ENCODE measurements at regions not wholly inside any gene's neighbourhood (a gene's known extent, or its start where the extent isn't known, plus 50 kb on each side); places are given as distances from the start of the nearest gene placed in this dataset.
"Not testable (repeated sequence)": the region's sequence is repeated elsewhere in the genome, so short reads cannot be mapped to it uniquely, and the experiment has no call there.

DNA sequence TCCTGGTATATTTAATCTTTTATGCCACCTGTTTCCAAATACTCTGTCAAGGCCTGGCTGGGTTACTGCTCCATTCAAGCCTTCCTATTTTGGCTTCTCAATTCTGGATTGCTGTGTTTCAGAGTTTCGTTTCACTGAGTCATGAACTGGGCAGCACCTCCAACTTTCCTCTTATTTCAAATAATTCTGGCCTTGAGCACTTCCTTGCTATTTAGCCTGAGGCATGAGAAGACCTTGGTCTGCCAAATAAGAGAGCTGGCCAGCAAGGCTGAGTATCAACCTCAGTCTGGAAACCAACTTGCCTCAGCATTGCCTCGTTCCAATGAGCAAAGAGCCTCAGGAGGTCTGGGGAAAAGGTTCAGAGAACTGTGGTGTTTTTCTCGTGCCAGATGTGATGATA is 66.6 kb downstream of the TNFAIP3 start:
- DNase-seq, result no peak

DNA sequence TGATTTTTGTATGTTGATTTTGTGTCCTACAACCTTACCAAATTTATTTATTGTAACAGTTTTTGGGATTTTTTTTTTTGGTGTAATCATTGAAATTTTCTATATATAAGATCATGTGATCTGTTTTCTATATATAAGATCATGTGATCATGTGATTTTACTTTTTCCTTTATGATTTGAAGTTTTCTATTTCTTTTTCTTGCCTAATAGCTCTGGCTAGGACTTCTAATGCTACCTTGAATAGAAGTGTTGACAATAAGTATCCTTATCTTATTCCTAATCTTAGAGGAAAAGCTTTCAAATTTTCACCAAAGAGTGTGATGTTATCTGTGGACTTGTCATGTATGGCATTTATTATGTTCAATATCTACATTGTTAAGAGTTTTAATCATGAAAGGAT is 69.7 kb downstream of the TNFAIP3 start:
- no peak for DNase-seq

DNA sequence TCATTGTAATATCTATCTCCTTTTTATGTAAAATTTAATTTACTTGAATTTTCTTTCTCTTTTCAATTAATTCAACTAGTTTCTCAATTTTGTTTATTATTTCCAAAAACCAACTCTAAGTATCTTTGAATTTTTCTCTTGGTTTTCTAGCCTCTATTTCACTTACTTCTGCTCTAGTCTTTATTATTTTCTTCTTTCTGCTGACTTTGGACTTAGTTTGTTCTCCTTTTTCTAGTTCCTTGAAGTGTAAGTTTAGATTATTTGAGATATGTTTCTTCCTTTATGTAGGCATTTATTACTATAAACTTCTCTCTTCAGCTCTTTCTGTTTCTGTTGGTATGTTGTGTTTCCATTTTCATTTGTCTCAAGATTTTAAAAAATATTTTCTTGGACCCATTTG is 70.8 kb downstream of the TNFAIP3 start:
- DNase-seq, result no peak

DNA sequence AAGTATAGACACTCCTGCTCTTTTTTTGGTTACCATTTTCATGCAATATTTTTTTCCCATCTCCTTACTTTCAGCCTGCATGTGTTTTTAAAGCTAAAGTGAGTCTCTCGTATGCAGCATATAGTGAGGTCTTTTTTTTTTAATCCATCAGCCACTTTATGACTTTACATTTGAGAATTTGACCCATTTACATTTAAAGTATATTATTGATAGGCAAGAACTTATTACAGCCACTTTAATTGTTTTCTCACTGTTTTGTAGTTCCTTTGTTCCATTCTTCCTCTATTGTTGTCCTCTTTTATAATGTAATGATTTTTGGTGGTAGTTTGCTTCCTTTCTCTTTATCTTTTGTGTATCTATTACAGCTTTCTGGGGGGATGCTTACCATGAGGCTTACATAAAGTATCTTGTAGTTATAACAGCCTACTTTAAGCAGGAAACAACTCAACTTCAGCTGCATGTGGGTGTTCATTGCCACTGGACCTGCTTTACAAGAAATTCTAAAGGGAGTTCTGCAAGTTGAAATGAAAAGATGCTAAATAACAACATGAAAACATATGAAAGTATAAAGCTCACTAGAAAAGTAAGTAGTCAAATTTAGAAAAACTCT is 71.8 kb downstream of the TNFAIP3 start:
- no peak for DNase-seq

DNA sequence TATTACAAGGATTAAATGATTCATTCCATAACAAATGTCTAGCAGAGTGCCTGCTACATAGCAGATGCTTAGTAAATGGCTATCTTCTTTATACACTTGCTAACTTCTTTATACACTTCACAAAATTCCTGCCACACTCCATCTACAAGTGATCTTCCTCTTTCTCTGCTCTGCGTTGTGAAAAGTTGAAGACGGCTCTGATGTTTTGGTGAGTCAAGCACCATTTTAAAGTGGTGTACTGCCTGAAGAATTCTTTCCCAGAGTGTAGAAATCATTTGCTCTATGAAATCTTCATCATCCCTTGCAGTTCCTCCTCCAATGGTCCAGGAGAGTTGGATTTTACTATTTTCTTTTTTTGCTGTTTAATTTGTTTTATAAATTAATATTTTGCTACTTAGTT is 74.9 kb downstream of the TNFAIP3 start:
- no peak for DNase-seq

DNA sequence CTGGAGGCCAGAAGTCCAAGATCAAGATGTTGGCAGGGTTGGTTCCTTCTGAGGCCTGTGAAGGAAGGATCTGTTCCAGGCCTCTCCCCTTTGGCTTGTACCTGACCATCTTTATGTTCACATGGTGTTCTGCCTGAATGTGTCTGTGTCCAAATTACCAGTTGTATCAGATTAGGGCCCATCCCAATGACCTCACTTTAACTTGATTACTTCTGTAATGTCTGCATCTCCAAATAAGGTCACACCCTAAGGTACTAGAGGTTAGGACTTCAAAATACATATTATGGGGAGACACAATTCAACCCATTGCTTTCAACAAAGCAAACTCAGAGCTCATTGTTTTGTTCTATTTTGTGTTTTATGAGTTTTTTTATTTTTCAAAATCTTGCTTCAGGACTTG is 75.7 kb downstream of the TNFAIP3 start:
- no peak for DNase-seq

DNA sequence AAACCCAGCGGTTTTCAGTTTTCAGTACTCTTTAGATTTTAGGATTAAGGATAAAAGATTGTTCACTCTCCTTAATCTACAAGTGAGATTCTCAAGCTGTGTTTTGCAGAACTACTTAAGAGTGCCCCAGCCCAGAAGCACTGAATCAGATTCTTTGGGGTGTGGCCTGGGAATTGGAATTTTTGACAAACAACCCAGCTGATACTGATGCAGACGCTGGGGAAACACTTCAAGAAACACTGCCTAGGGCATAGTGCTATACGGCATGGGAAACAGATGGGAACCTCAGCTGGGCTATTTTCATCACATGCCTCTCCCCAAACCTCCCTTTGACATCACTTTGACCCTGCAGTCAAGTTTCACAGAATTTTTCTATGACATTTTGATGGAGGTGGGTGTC is 77.3 kb downstream of the TNFAIP3 start:
- not testable (repeated sequence) for DNase-seq

DNA sequence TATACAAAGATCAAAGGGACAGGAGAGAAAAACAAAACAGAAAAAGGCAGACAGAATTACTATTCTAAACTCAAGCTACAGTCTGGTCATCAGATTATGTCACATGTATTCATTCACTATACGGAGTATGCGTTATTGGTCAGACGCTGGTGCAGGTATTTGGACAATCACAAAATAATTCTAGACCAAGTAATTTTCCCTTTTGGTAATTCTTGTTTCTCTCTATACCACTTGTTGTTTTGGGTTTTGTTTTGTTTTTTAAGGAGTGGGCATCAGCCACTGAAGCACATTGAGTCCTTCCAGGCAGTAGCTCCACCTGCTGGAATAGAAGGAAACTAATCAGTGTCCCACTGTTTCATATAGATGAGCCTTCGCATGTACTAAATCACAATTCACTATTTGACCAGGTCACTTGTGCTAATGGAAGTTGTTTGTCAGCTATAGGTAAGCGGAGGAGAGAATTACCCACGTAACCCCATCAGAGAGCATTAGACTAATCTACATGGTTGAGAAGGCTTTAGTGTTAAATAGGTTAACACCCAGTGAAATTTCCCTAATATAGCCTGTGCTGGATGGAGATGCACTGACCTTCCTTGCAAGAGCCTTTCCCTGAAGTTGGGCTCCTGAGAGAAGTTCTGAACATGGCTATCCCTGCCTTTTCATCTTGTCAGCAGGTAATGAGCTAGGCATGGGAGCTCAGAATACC is 77.9 kb downstream of the TNFAIP3 start:
- no peak for DNase-seq

DNA sequence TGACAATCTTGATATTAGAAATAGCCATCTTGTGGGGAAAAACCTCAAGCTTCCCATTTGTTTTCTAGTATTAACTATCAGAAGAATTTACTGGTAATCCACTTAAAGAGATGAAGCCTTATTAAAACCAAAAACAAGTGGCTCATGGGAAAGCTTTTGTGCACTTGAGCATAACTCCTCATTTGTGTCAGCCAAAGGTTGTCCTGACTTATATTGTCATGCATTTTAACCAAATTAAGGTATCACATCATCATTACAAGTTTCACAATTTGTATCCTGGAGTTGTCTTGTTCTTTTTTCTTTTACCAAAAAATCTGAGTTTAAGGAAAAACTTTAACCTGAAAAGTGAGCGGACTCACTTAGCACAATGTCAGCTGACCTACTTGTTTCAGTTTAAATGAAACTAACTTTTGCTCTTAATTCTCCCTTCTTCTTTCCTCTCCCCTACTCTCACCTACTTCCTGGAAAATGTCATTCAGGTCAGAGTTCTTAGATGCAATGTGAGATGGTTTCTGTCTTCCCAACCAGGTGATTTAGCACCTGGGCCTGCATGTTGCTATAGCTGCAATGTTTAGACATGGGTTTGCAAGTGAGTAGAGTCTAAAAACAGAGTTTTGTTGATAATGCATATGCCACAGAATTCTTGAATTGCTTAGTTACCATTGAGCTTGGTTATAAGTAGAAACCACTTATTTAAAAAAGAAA is 82.8 kb downstream of the TNFAIP3 start:
- no peak for DNase-seq

DNA sequence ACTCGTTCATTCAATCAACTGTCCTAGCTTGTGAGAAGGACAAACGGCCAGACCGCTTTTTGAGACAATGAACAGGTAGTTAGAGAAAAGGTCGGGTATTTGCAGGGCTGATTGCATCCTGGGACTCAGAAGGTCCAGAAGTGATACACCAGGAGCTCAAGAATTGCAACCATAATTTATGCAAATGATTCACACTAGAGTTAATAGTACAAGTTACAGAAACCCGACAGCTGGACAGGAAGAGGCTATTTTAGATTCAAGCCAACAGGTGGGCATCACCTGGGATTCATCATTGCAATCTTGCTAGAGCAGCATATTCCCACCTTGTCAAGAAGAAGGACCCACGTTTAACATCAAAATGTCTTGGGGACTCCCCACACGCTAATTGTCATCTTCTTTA is 83.5 kb downstream of the TNFAIP3 start:
- DNase-seq, result no peak

DNA sequence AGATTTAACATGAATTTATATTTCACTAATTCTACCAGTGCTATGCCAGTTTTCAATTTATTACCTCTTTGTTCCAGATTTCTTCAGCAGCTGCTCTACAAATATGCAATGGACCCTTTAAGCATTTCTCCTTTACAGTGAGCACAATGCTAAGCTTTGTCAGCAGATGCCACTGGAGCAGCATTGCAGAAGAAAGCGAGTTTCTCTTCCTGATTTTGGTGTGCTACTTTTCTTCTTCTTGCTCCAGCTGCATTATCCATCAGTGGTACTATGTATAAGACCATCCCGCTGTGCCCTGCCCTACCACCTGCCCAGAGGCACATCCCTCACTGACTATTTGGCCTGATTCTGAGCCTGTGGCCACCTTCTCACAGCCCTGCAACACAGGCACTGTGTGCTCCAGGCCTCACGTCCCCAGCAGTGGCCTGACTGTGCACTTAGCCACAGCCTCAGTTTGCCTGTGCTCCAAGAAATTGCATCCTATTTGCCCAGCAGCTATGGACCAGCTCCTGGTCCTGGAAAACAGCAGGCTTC is 84.1 kb downstream of the TNFAIP3 start:
- DNase-seq, result no peak

DNA sequence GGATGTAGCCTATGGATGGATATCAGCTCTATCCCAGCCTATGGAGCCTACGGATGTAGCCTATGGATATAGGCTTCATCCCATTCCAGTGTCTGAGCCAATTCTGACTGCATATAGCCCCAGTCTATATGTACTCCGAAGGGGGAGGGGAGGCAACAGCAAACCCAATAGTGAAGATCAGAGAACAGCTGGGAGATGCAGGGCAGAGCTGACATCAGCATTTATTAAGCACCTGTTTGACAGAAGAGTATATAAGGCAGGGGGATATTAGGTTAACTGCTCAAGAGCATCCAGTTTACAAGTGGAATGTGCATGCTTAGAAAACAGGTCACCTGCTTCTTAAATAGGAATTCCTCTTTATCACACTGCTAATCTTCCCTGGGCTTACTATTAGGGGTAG is 85.2 kb downstream of the TNFAIP3 start:
- no peak for DNase-seq

DNA sequence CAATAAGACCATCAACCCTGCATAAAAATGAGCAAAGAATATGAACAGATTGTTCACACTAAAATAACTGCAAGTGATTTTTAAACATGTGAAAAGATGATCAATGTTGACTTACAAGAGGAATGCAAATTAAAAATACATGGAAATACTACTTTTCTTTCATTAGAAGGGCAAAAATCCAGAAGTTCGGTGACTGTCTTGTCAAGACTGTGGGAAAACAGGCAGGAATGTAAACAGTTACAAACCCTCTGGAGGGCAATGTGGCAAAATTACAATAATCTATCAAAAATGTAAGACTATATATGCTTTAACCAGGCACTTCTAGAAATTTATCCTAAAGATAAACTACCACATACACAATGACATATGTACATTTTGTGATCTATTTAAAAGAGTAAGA is 86.7 kb downstream of the TNFAIP3 start:
- DNase-seq, result no peak

DNA sequence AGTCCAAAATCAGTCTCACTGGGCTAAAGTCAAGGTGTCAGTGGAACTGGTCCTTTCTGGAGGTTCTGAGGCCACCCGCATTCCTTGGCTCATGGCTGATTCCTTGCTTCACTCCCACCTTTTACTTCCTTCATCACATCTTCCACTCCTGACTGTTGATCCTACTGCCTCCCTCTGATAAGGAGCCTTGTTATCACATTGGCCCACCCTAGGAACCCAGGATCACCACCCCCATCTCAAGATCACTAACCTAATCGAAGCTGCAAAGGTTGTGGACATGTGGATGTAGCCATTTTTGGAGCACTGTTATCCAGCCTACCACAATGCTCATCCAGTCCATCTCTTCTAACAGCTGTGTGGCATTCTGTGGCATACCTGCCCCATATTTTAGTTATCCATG is 87.2 kb downstream of the TNFAIP3 start:
- no peak for DNase-seq

DNA sequence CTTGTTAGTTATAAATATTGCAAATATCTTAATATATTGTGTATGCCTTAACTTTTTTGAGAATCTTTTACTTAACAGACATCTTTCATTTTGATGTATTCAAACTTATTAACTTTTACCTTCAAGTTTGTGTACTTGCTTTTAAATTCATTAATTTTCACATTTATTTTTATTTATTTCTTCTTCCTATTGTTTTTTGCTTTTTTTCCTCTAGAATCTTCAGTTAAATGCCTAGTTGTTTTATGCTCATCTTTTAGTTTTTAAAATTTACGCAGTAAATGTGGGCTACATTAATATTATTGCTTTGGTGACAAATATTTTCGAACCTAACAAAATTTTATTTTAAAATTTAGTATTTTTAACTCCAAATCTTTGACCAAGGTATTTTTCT is 89.0 kb downstream of the TNFAIP3 start:
- no peak for DNase-seq

DNA sequence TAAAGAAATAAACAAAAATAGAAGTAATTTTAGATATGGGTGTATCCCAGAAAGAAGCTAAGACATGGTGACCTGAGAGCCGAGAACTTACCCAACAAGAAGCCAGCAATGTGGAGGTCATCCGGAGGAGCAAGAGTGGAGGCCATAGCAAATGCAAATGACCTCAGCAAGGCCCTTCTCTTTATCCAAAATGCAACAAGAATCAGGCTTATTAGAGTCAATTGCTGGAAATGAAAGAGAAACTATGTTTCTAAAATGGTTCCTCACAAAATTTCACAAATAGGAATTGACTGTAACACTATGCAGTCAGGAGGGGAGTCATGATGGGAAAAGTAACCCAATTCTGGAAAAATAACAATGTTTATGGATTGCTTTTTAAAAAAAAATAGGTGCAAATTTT is 90.4 kb downstream of the TNFAIP3 start:
- DNase-seq, result no peak

DNA sequence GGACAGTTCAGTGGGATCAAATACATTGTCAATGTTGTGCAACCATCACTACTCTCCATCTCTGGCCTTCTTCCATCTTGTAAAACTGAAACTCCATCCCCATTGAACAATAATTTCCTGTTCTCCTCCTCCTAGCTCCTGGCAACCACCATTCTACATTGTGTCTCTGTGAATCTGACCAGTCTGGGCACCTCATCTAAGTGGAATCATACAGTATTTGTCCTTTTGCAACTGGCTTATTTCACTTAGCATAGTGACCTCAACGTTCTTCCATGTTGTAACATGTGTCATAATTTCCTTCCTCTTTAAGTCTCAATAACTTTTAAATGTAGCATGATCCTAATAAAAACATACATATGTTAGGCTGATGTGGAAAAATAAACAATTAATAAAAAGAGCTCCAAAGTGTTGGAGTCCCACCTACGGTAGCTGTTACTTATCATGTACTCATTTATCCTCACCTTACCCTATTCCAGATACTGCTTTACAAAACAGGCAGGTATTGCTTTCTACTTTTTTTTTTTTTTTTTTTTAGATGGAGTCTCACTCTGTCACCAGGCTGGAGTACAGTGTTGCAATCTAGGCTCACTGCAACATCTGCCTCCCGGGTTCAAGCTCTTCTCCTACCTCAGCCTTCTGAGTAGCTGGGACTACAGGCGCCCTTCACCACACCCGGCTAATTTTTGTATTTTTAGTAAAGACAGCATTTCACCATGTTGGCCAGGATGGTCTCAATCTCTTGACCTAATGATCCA is 91.9 kb downstream of the TNFAIP3 start:
- no peak for DNase-seq

DNA sequence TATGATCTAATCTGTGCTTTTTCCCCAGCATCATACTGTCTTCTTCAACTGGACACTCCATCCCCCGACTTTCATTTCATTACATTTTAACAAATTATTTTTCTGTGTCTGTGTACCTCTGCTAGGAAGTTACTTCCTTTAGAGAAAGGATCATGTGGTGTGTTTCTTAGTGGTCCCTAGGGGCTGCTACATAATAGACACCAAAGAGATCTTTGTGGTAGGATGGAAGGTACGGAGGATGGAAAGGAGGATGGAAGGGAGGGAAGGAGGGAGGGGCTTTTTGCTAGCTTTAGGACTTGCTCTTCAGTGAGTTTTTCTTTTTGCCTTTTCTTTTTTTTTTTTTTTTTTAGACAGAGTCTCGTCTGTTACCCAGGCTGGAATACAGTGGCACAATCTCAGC is 95.7 kb downstream of the TNFAIP3 start:
- no peak for DNase-seq

DNA sequence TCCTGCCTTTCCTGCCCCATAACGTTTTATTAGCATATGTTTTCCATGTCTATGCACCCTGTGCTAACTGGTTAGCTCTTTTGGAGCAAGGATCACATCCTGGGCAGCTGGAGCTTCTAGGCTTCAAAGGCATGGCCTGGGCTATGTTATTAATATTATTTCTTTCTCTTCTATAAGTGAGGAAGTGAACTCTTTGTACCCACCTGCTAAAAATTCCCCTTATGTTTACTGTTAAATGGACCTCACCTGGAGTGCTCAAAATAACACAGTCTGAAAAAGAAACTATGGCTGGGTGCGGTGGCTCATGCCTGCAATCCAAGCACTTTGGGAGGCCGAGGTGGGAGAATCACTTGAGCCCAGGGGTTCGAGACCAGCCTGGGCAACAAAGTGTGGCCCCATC is 97.8 kb downstream of the TNFAIP3 start:
- DNase-seq, result no peak

DNA sequence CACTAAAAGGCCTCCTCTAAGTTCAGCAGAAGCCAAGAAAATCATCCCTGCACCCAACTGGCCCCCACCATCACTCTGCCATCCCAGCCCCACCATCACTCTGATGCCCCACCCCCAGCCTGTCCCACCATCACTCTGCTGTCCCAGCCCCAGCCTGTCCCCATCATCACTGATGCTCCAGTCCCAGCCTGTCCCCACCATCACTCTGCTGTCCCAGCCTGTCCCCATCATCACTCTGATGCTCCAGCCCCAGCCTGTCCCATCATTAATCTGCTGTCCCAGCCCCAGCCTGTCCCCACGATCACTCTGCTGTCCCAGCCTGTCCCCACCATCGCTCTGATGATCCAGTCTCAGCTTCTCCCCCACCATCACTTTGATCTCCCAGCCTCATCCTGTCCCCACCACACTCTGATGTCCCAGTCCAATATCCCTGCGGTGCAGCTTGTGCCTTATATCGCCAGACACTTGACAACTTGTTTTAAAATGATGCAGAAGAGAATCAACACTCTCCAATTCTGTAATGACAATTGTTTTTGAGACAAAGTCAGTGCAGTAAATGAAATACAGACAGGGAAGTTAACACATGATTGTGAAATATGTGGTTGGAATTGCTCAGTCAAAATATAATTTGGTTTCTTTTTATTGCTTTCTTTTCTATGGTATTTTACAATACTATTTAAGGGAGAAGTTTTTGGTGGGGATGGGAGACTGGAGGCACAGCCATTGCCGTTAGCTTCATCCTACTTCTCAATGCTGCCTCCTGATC is 100.8 kb downstream of the TNFAIP3 start:
- DNase-seq, result no peak

DNA sequence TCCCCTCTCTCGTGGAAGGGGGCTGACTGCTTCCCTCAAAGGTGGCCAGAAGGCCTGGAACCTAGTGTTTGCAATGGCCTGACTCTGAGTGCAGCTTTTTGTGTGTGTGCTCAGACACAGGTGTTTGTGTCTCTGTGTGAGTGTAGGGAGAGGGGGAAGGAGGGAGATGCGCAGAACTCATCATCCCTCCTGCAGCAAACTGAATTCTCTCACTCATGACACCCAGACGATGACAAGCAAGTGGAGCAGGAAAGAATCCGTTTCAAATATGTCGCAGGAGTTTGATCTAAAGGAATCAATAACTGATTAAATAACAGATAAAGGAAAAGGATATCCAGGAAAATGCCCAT is 101.4 kb downstream of the TNFAIP3 start:
- DNase-seq, result no peak

DNA sequence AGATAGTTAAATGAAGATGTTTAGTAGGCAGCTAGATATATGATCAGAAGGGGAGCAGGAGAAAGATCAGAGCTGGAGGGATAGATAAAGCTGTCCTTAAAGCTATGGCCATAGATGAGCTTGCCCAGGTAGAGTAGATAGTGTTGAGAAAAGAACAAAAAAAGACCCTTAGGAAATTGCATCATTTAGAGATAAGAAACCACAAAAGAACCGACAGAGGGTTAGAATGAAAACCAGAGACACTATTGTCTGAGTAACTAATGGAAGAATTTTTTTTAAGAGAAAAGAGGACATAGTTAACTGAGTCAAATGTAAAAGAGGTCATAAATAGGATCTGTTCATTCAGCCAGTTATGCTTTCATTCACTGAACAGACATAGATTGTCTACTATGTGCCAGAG is 101.8 kb downstream of the TNFAIP3 start:
- DNase-seq, result no peak

DNA sequence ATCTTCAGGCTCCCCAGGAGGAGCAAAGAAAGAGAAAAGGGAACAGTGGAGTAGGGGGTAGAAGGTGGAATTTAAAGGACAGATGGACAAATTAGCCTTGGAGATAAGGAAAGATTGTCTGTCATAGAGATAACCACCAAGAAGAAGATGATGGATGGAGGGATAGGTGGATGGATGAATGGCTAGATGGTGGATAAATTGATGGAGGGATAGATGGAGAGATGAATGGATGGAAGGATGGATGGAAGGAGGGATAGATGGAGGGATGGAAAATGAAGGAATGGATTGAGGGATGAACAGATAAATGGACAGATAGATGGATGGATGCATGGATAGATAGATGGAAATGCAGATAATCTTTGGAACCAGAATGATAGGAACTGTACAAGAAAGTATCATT is 102.8 kb downstream of the TNFAIP3 start:
- no peak for DNase-seq
